Amniotic stem cell (primary cell): ENCODE measurements at regions not wholly inside any gene's neighbourhood (a gene's known extent, or its start where the extent isn't known, plus 50 kb on each side); places are given as distances from the start of the nearest gene placed in this dataset.
"Not testable (repeated sequence)": the region's sequence is repeated elsewhere in the genome, so short reads cannot be mapped to it uniquely, and the experiment has no call there.

Source experiments
- DNase-seq: peaks from one replicate; lab custom pipeline; 2025; lab: John Stamatoyannopoulos, UW

DNA sequence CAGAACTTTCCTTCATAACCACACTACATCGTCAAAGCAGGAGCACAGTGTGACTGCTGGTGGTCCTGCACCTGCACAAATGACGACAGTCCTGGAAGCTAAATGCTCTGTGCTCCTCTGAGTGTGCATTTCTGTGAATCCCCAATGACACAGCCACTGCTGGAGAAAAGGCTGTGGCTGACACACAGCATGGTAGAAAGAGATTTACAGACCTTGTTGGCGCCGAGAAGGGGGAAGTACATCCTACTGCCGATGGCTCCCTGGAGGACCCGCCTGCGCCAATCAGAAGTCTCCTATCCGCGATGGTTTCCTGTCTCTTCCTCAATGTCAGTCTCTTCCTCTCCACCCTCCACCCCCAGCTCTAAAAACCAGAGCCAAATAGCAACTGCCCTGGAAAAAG, 115.4 kb upstream of the RAB4A start:
- no peak for DNase-seq

DNA sequence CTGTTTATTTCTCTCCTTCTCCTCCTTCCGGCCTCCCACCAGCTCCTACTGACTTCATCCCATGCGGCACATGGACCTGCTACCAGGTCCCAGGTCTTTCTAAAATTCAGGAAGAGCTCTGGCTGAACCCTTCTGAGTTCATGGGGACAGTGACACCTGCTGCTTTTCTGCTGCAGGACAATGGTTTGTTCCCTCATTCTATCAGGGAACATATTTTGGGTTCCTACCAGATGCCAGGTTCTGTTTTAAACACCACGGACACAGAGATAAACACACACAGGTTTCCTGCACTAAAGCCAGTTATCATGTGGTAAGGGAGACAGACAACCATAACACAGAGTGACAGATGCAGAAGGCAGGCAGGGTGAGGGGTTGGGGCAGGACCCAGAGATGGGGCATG, 114.0 kb upstream of the RAB4A start:
- no peak for DNase-seq

DNA sequence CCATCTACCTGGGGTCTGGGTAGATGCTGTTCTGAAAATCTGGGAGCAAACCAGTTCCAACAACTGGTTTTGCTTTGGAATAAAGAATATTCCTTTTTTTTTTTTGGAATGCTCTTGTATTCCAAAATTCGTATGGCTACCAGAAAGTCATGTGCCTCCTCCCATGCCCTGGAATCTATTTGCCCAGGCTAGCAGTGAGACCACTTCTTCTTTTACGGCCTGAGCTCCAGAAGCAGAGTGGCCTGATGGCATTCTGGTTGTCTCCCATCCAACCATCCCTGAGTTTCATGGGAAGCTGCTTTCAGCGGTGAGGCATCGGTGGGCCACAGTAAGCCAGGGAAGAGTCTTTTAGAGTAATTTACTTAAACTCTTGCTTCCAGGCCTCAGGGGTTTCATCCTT, 113.4 kb upstream of the RAB4A start:
- DNase-seq, result no peak

DNA sequence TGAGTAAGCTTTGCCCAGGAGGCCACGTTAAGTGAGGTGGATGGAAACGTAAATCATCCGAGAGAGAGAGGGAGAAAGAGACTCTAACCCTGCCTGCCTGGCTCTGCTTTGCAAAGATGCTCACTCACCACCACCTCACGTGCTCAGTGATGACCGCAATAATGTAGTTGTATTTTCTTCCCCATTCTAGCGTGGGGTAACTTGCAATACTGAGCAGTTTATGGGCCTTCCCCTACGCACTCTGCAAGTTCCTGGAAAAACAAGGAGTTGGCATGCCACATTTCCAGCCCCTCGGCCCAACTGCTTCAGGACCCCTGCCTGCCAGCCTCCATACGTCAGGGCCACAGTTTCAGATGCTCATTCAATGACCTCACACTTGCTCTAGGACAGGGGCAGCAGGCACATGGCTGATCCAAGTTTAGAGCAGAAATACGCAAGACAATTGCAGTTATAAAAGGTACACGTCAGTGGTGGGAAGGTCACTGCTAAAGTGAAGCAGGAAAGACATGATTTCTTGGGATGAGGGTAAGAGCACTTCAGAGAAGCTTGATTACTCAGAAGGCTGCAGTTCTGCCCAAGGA, 112.5 kb upstream of the RAB4A start:
- DNase-seq, result no peak

DNA sequence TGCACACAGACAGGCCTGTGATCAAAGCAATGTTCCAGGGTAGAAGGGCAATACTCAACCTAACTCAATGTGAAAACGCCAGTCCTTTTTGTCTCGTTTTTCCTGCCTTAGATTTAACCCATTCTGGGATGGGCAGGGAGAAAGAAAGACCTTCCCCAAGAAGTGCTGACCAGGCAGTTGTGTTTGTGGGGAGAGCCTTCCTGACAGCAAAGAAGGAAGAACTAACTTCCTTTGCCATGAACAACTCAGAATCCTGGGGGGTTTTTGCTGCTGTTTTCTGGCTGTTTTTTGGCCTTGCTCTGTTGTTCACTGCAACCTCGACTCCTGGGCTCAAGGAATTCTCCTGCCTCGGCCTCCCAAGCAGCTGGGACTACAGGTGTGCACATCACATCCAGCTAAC, 112.0 kb upstream of the RAB4A start:
- DNase-seq, result no peak

DNA sequence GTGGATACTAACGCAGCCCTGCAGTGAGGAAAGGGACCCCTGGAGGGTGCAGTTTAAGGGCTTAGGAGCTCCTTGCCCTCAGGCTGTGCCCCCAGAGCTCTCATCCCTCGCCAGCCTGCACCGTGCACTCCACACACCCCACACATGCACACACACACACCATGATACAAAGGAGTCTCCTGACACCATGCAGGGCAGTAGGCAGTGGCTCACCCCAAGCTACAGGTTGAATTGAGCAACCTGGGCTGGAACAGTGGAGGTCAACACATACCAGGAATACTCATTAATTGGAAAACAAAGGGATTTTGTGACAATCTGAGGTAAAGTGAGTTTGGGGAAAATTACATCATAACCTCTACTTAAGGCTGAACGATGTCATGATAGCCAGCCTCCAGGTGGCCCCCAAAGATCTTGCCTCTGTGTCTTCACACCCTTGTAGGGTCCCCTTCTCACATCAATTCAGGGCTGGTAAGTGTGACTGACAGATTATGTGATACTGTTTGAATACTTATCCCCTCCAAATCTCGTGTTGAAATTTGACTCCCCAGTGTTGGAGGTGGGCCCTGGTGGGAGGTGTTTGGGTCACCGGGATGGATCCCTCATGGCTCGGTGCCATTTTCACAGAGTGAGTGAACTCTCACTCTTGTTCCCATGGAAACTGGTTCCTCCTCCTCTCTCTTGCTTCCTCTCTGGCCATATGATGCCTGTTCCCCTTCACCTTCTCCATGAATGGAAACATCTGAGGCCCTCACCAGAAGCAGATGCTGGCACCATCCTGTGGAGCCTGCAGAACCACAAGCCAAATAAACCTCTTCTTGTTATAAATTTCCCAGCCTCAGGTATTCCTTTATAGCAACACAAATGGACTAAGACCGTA, 111.0 kb upstream of the RAB4A start:
- DNase-seq, result no peak

DNA sequence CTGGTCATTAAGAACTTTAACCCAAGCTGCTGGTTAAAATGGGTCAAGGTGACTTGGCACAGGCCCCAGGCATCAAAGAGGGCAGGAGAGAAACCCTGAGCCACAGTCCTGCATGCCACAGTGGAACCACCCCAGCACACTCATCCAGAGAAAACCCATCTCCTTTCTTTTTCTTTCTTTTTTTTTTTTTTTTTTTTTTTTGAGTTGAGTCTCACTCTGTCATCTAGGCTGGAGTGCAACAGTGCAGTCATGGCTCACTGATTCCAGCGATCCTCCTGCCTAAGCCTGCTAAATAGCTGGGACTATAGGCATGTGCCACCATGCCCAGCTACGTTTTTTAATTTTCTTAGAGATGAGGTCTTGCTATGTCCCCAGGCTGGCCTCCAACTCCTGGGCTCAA, 109.2 kb upstream of the RAB4A start:
- no peak for DNase-seq

DNA sequence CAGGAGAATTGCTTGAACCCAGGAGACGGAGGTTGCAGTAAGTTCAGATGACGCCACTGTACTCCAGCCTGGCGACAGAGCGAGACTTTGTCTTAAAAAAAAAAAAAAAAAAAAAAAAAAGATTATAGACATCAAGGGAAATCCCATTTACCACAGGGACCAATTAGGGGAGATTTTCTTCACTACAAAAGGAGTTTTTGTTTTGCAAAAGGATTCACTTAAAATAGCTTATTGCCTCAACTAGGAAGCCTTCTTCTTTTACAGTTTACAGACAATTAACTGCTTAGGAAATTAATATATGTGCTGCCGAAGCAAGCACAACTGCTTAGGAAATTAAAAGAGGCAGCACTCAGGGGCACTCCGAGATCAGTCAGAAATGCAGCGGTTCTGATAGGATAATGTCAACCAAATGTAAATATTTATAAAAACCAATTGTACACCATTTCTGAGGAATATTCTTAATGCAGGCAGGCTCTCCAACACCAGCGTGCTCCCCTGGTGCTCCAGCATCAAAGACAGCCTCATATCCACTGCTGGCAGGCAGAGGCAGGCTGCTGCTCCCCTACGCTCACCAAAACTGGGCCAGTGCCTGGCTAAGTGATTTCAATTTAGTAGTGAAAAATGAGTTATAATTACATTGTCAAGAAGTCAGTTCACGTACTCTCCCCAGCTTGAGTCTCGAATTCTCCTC, 107.9 kb upstream of the RAB4A start:
- no peak for DNase-seq

DNA sequence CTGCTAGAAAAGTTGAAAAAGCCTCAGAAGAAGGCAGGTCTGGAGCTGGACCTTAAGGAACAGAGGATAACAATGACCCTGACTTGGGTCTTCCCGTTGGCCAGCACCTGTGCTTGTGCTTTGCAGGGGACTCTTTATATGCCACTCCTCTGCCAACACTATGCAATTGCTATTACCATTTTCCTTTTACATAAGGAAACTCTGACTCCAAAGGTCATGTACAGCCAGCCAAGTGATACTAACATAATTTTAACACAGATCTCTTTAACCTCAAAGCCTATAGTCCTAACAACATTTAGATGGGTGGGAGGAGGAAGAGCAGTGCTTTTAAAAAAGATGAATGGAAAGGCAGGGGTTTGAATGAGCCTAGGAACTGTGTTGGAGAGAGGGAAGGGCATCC, 106.6 kb upstream of the RAB4A start:
- DNase-seq, result no peak

DNA sequence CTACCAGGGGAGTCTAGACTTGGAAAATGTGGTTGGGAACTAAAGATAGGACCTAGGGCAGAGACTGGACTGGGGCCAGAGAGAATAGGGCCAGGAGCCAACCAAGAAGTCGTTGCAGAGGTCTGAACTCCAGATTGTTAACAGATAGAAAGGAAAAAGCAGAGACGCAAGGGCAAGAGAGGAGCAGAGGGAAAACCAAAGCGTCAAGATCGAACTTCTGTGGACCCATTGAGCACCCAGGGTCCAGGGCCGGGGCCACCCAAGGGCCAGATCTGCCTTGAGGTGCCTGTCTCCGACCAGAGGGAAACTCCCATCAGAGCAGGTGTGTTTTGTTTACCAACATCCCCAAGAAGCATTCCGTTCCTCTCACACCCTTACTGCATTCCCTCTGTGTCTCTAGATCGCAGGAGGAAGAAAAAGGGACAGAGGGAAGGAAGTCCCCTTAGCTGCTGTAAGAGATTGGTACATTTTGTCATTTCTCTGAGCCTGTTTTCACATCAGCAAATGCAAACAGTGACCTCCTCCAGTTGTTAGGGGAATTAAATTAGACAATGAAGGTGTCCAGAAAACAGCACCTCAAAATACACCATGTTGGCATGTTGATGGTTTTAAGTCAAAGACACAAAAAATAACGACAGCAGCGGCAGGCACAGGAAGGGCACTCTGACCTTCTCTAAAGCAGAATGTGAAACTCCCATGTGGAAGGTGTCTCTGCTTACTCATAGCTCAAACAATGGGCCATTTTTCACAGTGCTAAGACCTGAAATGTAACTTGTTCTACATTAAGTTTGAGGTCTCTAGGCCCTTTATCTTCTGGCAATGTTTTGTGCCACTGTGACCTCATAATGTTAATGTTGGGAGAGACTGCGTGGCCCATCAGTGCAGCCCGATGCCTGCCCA, 105.8 kb upstream of the RAB4A start:
- DNase-seq, result no peak

DNA sequence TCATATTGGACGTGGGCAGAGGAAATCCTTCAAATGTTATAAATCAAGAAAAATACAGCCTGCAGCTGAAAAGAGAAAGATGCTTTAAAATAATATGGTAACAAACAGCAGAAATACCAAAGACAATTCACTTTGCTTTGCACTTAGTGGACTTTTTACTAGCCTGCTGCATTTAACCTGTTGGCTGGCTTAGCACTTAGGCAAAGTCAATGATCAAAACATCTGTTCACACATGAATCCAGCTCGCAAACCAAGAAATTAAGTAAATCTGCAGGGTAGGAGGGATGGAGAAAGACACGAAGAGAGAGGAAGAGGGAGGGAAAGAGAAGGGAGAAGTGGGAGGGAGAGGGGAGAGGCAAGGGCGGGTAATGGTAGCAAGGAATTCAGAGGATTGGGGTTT, 103.6 kb upstream of the RAB4A start:
- DNase-seq, result no peak

DNA sequence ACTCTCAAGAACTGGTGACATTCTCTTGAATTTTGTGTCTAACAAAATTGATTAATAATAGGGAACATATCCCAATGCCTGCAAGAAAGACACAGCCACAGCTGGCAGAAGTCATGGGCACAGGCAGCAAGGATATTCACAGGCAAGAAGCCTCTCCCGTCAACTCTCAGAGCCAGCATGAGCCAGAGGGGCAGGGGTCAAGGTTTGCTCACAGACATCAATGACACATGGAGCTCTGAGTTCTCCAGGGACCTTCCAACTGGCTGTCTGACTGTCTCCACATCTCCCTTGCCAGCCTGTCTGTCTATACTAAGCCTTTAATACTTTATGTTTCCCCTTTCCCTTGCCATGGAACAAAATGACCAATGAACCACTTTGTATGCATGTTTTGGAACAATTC, 101.5 kb upstream of the RAB4A start:
- DNase-seq, result no peak

DNA sequence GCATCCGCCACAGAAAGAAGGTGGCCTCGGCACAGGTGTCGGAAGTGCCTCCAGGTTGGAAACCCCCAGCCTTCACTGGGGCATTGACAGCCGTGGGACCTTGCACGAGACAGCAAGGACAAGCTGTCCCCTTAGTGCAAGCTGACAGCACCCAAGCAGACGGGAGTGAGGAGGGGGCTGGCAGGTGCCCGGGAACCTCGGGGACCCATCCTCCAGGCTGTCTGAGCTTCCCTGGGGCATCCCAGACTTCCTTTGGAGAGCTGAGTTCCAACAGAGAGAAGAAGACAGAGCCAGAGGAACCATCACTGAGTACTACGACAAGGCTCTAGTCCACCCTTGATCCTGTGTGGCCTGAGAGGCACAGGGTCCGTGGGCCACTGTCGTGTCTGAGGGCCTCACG, 100.6 kb upstream of the RAB4A start:
- no peak for DNase-seq

DNA sequence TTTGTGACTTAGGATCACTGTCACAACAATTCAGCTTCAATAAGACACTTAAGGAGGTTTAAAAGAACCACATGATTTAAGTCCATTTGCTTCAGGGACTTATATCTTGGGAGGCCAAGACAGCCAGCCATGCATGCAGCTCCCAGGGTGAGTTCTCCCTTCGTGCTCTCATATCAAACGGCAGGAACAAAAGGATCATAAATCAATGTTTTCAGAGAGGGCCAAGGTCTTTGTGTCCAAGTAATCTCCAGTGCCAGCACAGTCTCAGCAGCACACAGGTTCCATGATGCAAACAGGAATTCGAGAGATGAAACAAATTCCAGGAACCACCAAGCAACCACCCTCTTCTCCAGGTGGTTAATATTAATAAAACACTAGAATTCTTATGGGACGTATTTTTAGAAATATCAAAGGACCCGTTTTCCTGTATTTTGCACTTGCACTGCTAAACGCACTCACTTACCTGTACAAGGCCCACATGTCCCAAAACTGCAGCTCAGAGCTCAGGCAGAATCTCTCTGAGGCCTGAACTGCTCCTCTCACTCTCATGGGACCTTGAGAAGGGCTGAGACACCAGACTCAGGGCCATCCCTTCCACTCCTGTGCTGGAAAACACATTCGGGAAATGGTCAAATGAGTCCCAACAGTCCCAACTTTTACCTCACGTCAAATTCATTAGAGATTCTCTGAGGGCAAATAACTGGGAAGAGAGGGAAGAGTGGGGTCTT, 100.0 kb upstream of the RAB4A start:
- DNase-seq, result no peak

DNA sequence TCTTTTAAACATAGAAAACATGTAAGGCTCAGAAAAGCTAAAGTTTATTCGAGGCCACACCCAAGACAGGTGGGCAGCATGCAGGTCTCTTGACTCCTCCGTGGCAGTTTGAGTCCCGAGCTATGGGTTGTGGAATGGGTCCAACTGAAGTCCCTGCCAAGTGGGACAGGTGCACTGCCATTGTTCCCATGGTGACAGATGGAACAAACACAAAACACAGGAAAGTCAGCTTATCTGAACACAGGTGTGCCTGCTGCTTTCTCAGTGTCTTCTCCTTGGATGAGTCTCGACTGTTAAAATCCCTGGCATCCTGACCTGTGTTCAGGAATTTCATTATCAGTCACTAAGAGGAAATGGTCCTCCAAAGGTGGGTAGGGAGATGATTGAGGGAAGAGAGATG, 99.0 kb upstream of the RAB4A start:
- DNase-seq, result no peak

DNA sequence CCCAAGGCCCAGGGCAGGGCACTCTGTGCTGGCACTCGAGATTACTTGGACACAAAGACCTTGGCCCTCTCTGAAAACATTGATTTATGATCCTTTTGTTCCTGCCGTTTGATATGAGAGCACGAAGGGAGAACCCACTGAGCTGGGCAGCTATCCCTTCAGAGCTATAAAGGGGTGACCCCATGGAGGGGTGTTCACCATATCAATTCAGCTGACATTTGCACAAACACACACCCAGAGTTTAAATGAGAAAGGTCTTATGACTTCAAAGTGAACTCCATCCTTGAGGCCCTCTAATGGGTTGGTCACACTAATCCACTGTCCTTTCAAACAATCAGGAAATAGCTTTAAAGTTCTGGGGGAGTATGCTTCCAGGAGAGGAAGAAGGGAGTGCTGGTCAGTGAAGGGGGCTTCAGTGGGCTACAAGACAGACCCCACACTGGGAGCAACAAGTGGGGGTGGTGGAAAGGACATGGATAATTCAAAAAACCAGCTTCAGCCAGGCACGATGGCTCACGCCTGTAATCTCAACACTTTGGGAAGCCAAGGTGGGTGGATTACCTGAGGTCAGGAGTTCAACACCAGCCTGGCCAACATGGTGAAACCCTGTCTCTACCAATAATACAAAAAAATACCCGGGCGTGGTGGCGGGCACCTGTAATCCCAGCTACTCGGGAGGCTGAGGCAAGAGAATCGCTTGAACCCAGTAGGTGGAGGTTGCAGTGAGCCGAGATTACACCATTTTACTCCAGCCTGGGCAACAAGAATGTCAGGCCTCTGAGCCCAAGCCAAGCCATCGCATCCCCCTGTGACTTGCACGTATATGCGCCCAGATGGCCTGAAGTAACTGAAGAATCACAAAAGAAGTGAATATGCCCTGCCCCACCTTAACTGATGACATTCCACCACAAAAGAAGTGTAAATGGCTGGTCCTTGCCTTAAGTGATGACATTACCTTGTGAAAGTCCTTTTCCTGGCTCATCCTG, 97.1 kb upstream of the RAB4A start:
- not testable (repeated sequence) for DNase-seq

DNA sequence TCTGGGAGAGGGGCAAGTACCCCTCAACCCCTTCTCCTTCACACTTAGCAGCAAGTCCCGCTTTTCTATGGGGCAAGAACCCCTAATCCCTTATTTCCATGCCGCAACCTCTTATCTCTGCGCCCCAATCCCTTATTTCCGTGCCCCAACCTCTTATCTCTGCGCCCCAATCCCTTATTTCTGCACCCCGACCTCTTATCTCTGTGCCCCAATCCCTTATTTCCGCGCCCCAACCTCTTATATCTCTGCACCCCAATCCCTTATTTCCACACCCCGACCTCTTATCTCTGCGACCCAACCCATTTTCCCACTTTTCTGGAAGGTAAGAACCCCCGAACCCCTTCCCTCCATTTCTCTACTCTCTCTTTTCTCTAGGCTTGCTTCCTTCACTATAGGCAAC, 95.6 kb upstream of the RAB4A start:
- DNase-seq, result not testable (repeated sequence)

DNA sequence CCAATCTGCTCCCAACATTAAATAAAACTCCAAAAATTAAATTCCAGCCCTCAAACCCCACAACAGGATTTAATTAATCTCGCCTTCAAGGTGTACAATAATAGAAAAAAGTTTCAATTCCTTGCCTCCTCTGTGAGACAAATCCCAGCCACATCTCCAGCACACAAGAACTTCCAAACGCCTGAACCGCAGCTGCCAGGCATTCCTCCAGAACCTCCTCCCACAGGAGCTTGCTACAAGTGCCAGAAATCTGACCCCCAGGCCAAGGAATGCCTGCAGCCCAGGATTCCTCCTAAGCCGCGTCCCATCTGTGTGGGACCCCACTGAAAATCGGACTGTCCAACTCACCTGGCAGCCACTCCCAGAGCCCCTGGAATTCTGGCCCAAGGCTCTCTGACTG, 94.5 kb upstream of the RAB4A start:
- DNase-seq, result not testable (repeated sequence)

DNA sequence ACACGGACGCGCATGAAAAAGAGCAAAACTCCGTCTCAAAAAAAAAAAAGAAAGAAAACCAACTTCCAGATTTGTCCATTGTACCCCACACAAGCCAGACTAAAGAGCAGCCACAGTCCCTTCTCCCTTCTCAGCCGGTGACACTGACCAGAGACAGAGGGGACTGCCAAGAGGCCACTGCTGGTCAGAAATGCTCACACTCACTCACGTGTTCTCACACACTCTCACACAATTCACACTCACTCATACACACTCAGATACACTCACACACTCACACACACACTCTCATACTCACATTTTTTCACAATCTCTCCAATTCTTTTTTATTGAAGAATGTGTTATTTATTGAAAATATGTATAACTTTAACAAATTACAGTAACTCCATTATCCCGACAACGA, 90.8 kb upstream of the RAB4A start:
- no peak for DNase-seq

DNA sequence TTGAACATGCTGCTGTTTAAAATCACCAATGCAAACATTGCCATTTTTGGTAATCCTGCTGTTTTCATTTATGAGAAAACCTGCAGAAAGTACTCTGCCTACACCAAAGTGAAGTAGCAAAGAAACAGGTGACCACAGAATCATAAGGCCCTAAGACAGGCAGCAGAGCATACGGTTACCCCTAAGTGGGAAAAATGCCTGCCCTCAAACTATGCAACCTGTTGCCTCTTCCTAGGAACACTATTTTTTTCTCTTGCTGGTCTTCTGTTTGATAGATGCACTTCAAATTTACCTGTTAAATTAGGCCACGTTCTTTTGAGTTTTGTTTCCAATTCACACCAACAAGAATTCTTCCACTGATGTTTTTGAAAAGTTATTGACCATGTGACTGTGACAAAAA, 89.5 kb upstream of the RAB4A start:
- DNase-seq, result no peak
